Duodenal mucosa (tissue), 2 donors: ENCODE measurements at regions not wholly inside any gene's neighbourhood (a gene's known extent, or its start where the extent isn't known, plus 50 kb on each side); places are given as distances from the start of the nearest gene placed in this dataset.
"Not testable (repeated sequence)": the region's sequence is repeated elsewhere in the genome, so short reads cannot be mapped to it uniquely, and the experiment has no call there.

Source experiments
- H3K27ac ChIP-seq: one replicate; pipeline ENCODE4 v1.7.0; 2013; ENCODE audit warnings: low read depth, low read length
- H3K27me3 ChIP-seq, 2 donors: one replicate each; pipeline ENCODE4 v1.7.0; 2013; ENCODE audit warnings: low read length in 2 of 2, control low read depth in 1 of 2; ENCODE audit not compliant: insufficient read depth in 2 of 2, control insufficient read depth in 1 of 2
- H3K36me3 ChIP-seq, 2 donors: one replicate each; pipeline ENCODE4 v1.7.0; 2013; ENCODE audit warnings: low read length in 2 of 2, control low read depth in 1 of 2; ENCODE audit not compliant: insufficient read depth in 2 of 2, control insufficient read depth in 1 of 2
- H3K4me1 ChIP-seq, 2 donors: one replicate each; pipeline ENCODE4 v1.7.0; 2013; ENCODE audit warnings: low read length in 2 of 2, control low read depth in 1 of 2; ENCODE audit not compliant: insufficient read depth in 2 of 2, control insufficient read depth in 1 of 2
- H3K4me3 ChIP-seq, 2 donors: one replicate each; pipeline ENCODE4 v1.7.0; 2013; ENCODE audit warnings: low read length in 2 of 2, low read depth in 1 of 2
- H3K9ac ChIP-seq, 2 donors: one replicate each; pipeline ENCODE4 v1.7.0; 2013; ENCODE audit warnings: low read length in 2 of 2, low read depth in 1 of 2
- H3K9me3 ChIP-seq, 2 donors: one replicate each; pipeline ENCODE4 v1.7.0; 2013; ENCODE audit warnings: low read length in 2 of 2, control low read depth in 1 of 2; ENCODE audit not compliant: control insufficient read depth in 1 of 2

DNA sequence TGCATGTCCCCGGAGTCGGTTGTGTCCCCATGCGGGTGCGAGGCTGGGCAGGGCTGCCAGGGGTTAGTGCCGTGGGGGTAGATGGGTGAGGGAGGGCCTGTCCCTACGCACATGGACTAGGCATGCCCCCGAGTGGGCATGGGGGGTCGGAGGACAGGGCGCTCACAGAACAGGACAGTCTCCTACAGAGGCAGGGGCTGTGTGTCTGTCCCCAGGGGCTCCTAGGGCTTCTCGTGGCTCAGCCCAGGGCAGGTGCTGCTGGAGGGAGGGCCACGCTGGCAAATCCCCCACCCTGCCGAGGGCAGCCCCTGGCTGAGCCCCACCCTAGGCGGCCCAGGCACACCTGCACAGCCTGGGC lies 141.3 kb downstream of the TMEM121 start:
- H3K9ac ChIP-seq, H3K27me3 ChIP-seq, H3K27ac ChIP-seq, H3K36me3 ChIP-seq, H3K4me1 ChIP-seq, H3K9me3 ChIP-seq, H3K4me3 ChIP-seq: not testable (repeated sequence)

DNA sequence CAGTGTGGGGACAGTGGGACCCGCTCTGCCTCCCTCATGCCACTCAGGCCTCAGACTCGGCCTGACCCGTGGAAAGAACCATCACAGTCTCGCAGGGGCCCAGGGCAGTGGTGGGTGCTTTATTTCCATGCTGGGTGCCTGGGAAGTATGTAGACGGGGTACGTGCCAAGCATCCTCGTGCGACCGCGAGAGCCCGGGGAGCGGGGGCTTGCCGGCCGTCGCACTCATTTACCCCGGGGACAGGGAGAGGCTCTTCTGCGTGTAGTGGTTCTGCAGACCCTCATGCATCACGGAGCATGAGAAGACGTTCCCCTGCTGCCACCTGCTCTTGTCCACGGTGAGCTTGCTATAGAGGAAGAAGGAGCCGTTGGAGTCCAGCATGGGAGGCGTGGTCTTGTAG lies 141.6 kb downstream of the TMEM121 start:
- not testable (repeated sequence) for H3K4me3 ChIP-seq, H3K27me3 ChIP-seq, H3K36me3 ChIP-seq, H3K9me3 ChIP-seq, H3K27ac ChIP-seq, H3K4me1 ChIP-seq, H3K9ac ChIP-seq

DNA sequence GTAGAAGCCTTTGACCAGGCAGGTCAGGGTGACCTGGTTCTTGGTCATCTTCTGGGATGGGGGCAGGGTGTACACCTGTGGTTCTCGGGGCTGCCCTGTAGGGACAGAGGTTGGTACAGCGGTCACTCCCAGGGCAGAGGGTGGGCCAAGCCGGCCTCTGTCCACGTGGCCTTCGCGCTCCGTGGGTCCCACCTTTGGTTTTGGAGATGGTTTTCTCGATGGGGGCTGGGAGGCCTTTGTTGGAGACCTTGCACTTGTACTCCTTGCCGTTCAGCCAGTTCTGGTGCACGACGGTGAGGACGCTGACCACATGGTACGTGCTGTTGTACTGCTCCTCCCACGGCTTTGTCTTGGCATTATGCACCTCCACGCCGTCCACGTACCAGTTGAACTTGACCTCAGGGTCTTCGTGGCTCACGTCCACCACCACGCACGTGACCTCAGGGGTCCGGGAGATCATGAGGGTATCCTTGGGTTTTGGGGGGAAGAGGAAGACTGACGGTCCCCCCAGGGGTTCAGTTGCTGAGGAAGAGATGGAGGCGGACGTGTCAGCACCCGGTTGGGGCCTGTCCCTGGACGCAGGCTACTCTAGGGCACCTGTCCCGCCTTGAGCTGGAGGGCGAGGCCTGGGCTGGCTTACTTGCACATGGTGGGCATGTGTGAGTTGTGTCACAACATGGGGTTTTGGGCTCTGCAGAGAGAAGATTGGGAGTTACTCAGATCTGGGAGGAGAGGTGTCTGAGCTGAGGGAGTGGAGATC lies 142.3 kb downstream of the TMEM121 start:
- H3K27me3 ChIP-seq, H3K9ac ChIP-seq, H3K4me3 ChIP-seq, H3K4me1 ChIP-seq, H3K9me3 ChIP-seq, H3K36me3 ChIP-seq, H3K27ac ChIP-seq: not testable (repeated sequence)

DNA sequence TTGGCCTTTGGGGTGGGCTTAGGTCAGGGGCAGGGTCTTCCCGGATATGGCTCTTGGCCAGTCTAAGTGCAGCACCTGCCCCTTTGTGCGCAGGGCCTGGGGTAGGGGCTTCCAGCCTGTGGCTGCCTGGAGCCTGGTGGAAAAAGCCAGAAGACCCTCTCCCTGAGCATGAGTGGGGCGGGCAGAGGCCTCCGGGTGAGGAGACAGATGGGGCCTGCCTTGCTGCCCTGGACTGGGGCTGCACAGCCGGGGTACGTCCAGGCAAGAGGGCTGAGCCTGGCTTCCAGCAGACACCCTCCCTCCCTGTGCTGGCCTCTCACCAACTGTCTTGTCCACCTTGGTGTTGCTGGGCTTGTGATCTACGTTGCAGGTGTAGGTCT lies 142.8 kb downstream of the TMEM121 start:
- not testable (repeated sequence) for H3K9me3 ChIP-seq, H3K27ac ChIP-seq, H3K36me3 ChIP-seq, H3K27me3 ChIP-seq, H3K4me3 ChIP-seq, H3K4me1 ChIP-seq, H3K9ac ChIP-seq

DNA sequence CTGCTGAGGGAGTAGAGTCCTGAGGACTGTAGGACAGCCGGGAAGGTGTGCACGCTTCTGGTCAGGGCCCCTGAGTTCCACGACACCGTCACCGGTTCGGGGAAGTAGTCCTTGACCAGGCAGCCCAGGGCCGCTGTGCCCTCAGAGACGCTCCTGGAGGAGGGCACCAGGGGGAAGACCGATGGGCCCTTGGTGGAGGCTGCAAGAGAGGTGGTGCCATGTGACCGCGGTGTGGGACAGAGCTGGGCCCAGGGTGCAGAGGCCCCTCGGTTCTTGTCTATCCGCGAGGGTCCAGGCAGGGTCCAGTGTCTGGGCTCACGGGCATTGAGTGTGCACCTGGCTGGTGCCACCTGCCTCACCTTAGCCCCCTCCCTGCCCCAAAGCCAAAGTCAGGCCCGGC lies 143.3 kb downstream of the TMEM121 start:
- H3K36me3 ChIP-seq, H3K27ac ChIP-seq, H3K4me3 ChIP-seq, H3K9me3 ChIP-seq, H3K4me1 ChIP-seq, H3K9ac ChIP-seq, H3K27me3 ChIP-seq: not testable (repeated sequence)

DNA sequence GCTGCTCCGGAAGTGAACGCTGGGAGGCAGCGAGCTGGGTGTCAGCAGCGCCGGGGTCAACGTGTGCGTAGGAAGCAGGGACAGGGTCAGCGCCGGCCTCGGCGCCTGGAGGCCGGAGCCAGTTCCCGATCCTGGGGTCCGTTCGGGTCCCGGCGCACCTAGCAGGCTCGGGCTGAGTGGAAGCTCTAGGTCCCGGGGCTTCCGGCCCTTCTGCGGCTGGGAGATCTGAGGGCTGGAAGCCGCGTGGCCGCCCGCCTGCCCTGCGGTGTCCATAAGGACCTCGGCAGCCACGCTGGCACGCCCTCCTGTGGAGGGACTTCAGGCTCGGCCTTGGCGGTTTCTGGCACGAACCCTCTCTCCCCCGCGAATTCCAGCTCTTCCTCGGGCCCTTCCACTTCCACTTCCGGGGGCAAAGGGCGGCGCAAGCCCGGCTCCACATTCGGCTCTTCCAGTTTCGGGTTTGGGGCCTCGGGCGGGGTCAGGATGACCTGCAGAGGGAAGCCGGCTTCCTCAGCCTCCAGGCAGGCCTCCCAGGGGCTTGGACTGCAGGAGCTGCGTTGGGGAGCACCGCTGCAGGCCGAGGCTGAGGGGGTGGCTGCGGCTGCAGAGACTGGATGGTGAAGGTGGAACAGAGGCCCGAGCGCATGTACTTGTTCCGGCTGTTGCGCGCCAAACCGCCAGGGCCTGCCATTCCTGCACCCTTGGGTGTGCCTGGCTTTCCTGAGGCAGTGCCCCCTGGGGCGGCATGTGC lies 146.2 kb downstream of the TMEM121 start:
- H3K36me3 ChIP-seq, H3K27ac ChIP-seq, H3K9me3 ChIP-seq, H3K4me1 ChIP-seq, H3K9ac ChIP-seq, H3K27me3 ChIP-seq, H3K4me3 ChIP-seq: not testable (repeated sequence)

DNA sequence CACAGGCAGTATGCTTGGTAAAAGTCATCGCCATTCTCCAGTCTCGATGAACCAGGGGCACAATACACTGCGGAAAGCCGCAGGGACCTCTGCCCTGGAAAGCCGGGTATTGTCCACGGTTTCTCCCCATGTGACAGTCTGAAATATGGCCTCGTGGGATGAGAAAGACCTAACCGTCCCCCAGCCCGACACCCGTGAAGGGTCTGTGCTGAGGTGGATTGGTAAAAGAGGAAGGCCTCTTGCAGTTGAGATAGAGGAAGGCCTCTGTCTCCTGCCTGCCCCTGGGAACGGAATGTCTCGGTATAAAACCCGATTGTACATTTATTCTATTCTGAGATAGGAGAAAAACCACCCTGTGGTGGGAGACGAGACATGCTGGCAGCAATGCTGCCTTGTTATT lies 149.1 kb downstream of the TMEM121 start:
- H3K36me3 ChIP-seq, H3K9me3 ChIP-seq, H3K4me3 ChIP-seq, H3K27ac ChIP-seq, H3K9ac ChIP-seq, H3K27me3 ChIP-seq, H3K4me1 ChIP-seq: not testable (repeated sequence)

DNA sequence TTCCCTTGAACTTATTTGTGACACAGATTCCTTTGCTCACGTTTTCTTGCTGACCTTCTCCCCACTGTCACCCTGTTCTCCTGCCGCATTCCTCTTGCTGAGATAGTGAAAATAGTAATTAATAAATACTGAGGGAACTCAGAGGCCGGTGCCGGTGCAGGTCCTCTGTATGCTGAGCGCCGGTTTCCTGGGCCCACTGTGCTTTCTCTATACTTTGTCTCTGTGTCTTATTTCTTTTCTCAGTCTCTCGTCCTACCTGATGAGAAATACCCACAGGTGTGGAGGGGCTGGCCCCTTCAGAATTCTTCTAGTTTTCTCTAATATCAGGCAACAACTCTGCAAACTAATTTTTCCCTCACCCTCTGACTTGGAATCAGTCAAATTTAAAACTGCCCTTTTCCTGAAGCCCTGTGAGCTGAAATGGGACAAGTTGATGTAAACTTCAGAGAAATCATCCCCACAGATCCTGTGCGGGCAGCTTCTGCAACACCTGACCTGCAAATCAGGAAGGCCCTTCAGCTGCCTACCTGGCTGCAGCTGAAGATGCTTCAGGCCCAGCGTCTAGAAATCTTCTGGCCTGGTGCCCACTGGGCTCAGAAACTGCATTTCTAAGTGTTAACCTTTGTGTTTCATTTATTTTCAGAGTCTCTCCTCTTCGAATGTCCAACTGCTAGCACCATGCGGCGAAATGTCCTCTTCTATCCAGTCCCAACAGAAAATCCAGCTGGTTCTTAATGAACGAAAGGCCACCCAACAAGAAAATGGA lies 149.7 kb downstream of the TMEM121 start:
- H3K36me3 ChIP-seq, H3K4me3 ChIP-seq, H3K9ac ChIP-seq, H3K27ac ChIP-seq, H3K9me3 ChIP-seq, H3K4me1 ChIP-seq, H3K27me3 ChIP-seq: not testable (repeated sequence)

DNA sequence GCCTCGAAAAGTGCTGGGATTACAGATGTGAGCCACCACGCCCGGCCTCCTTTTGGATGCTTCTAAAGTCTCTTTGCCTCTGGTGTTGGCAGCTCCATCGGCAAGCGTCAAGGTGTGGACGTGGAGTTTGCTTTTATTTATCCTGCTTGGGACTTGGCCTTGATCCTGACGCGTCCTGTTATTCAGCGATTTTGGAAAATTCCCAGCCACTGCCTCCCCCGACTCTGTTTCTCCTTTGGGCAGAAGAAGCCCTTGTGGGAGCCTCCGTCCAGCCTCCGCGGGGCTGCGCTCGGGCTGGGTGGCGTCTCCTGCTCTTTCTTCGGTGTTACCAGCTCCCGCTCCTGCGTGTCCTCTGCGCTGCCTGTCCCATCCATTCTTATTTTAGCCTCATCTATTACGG lies 151.7 kb downstream of the TMEM121 start:
- not testable (repeated sequence) for H3K4me1 ChIP-seq, H3K27me3 ChIP-seq, H3K9me3 ChIP-seq, H3K4me3 ChIP-seq, H3K9ac ChIP-seq, H3K36me3 ChIP-seq, H3K27ac ChIP-seq

DNA sequence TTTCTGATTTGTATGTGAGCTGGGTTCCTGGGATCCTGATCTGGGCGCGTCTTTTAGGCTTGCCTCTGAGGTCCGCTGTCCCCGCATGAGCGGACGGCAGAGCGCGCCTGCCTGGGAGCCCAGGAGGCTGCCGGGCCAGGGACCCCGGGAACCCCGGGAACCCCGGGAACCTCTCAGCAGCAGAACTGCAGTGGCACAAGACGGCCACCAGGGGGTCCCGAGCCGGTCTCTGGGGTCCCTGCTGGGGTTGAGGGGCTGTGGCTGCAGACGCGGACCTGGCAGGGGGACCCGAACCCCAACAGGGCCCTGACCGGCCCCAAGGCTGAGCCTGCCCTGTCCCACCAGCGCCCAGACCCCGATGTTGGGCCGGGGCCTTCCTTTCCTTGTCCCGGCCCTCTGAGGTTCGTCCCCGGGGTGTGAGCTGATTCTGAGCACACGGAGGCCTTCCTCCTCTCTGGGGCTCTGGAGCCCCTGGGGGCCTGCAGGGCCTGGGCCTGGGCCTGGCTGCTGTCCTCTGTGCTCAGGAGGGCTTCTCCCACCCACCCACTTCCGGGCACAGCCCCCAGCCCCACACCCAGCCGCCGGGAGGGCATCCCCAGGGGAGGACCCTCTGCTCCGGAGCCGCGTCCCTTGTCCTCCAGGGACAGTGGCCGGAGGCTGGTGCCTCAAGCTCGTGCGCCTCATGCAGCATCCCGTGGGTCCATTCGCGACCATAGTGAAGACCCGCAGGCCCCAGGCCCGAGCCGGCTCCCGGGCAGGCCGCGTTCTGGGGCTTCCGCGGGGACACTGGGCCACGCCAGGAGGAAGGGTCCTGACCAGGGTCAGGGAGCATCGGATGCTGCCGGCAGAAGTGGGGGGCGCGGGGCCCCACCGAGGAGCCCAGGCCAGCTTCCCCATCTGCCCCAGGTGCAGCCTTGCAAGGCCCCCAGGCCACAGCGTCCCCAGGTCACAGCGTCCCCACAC lies 152.9 kb downstream of the TMEM121 start:
- H3K9me3 ChIP-seq, H3K36me3 ChIP-seq, H3K4me3 ChIP-seq, H3K27me3 ChIP-seq, H3K4me1 ChIP-seq, H3K9ac ChIP-seq, H3K27ac ChIP-seq: not testable (repeated sequence)
